ENCODE measurements at regions not wholly inside any gene's neighbourhood (a gene's known extent, or its start where the extent isn't known, plus 50 kb on each side); places are given as distances from the start of the nearest gene placed in this dataset.

DNA sequence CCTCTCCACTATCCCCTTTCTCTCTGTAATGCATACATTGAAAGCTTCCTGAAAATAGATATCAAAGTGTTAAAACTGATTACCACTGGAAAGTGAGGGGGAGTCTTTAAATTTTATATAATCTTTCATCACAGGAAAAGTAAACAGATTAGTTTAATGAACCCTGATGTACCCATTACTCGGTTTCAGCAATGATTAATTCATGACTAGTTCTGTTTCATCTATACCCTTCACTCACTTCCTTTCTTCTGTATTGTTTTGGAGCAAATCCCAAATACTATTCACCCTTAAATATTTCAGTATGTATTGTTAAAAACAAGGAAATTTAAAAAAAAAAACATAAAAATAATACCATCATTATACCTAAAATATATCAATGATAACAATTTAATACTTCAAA, 67.3 kb upstream of the TMCC3 start:
- H3K9me3 ChIP-seq (ENCODE audit: control insufficient read depth in 1 of 2, insufficient read depth in 1 of 2, low read depth in 1 of 2, low read length in 2 of 2): no peaks in the 10 kb centered on the region
- H4K20me1 ChIP-seq (ENCODE audit: insufficient read depth): no peaks in the 10 kb centered on the region
- no peaks in the 10 kb centered on the region for H3K36me3 ChIP-seq (ENCODE audit: control insufficient read depth in 1 of 2, insufficient read depth in 2 of 2, low read length in 2 of 2)
- ChIA-PET POLR2A (no interaction called here), CTCF (no interaction called here), RAD21 (ENCODE audit: low non-redundant PET in 1 of 2, low total read pairs in 2 of 2, uncharacterized antibody in 2 of 2, unreplicated experiment in 2 of 2) (no interaction called here)
- no peak overlapping the region for H2AFZ ChIP-seq (ENCODE audit: low read depth, low read length, poor library complexity, severe bottlenecking)
- ATAC-seq (no peak), DNase-seq (ENCODE audit: low read depth, low spot score) (no peak)
- intact Hi-C loops (cut with micrococcal nuclease): no loop called here
- H3K9me2 ChIP-seq (ENCODE audit: insufficient read depth): no peaks in the 10 kb centered on the region
- no TSS peak for BruUV-seq (replicated peaks)
- TF ChIP-seq POLR2AphosphoS5 (IDR thresholded peaks at IDR 0.05; ENCODE audit: low read depth, low read length): no peak
- no peak for TF ChIP-seq CEBPB (IDR thresholded peaks at IDR 0.05; ENCODE audit: low read depth)
- no peak for TF ChIP-seq YY1 (IDR thresholded peaks at IDR 0.05; ENCODE audit: extremely low read depth, insufficient replicate concordance, low read depth, low read length)
- no peak for TF ChIP-seq CTCF (IDR thresholded peaks at IDR 0.05 in 2 of 3, conservative IDR thresholded peaks at IDR 0.05 in 1 of 3; ENCODE audit: borderline replicate concordance in 1 of 3, insufficient read depth in 1 of 3, low read depth in 2 of 3, low read length in 2 of 3)
- no peak for TF ChIP-seq RAD21 (IDR thresholded peaks at IDR 0.05; ENCODE audit: low read depth)
- no peak for TF ChIP-seq ELF1 (IDR thresholded peaks at IDR 0.05; ENCODE audit: borderline replicate concordance, low read depth)
- TF ChIP-seq EGR1 (IDR thresholded peaks at IDR 0.05; ENCODE audit: low read depth): no peak
- TF ChIP-seq, protein P1, sequence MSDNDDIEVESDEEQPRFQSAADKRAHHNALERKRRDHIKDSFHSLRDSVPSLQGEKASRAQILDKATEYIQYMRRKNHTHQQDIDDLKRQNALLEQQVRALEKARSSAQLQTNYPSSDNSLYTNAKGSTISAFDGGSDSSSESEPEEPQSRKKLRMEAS (IDR thresholded peaks at IDR 0.05): no peak
- TF ChIP-seq SIN3A (IDR thresholded peaks at IDR 0.05; ENCODE audit: low read depth): no peak
- no peak for TF ChIP-seq ZBTB33 (IDR thresholded peaks at IDR 0.05; ENCODE audit: extremely low read depth, insufficient replicate concordance, low read length)
- no peak for TF ChIP-seq JUND (IDR thresholded peaks at IDR 0.05)
- TF ChIP-seq FOSL1 (IDR thresholded peaks at IDR 0.05; ENCODE audit: low read depth): no peak
- no peak overlapping the region for H3K27ac ChIP-seq (ENCODE audit: low read depth, low read length)
- H3K79me2 ChIP-seq (ENCODE audit: insufficient read depth, low read length): no peaks in the 10 kb centered on the region
- H3K9ac ChIP-seq (ENCODE audit: low read length): no peak overlapping the region
- no peaks in the 10 kb centered on the region; the same call in none of the 2 replicates for H3K27me3 ChIP-seq (ENCODE audit: insufficient read depth, low read length)
- H3K4me3 ChIP-seq (replicated peaks in 1 of 2; ENCODE audit: low read depth in 1 of 2, low read length in 2 of 2): no peak overlapping the region
- H3K4me1 ChIP-seq (ENCODE audit: control insufficient read depth in 1 of 2, insufficient read depth in 2 of 2, low read length in 2 of 2): no peaks in the 10 kb centered on the region
- no peak overlapping the region for H3K4me2 ChIP-seq (ENCODE audit: low read length)

Measured in HCT116 (cell line).